AG04449 (cell line): ENCODE measurements at regions not wholly inside any gene's neighbourhood (a gene's known extent, or its start where the extent isn't known, plus 50 kb on each side); places are given as distances from the start of the nearest gene placed in this dataset.

Experiments
- CTCF ChIA-PET: fragments of 350-600 bp; formaldehyde crosslinking; extraction: SDS; loops from one replicate; lab custom pipeline; 2021; ENCODE audit warnings: antibody characterized with exemption; lab: Yijun Ruan, JAX
- POLR2A ChIA-PET: fragments of 400-600, 350-600 bp; formaldehyde crosslinking; extraction: SDS; loops from one replicate; lab custom pipeline; 2020; ENCODE audit warnings: antibody characterized with exemption, inconsistent platforms; lab: Yijun Ruan, JAX
- DNase-seq: peaks from one replicate; pipeline ENCODE4 v3.0.0-alpha.2; 2010; ENCODE audit warnings: low read depth, low spot score
- H3K4me3 ChIP-seq: 2 replicates; pipeline ENCODE4 v1.5.1; 2011; ENCODE audit warnings: low read depth, mild to moderate bottlenecking, control low read depth, low read length
- CTCF ChIP-seq: IDR thresholded peaks from one replicate; pipeline ENCODE4 v1.5.1; 2011; ENCODE audit warnings: mild to moderate bottlenecking, moderate library complexity, low read length, control low read depth, inconsistent platforms; ENCODE audit not compliant: insufficient read depth; ENCODE audit errors: missing control alignments

- no peak overlapping the region for H3K4me3 ChIP-seq
- DNase-seq, result no peak
- ChIA-PET CTCF (interaction anchor here (0.7 to 1.2 kb wide), 3 partner anchors 11 to 102 kb away, joined by 3 read pairs; no protein-coding TSS in a partner anchor), POLR2A (interaction anchor here (0.6 kb wide), 1 partner anchor 23 kb away, joined by 4 read pairs; no protein-coding TSS in a partner anchor)
- TF ChIP-seq CTCF, result no peak
Measured at GRCh38 chr20:53718142-53719021, 124.7 kb upstream of the ZNF217 start.

GRCh38 chr20:53716395-53716794 lies 122.8 kb upstream of the ZNF217 start:
- H3K4me3 ChIP-seq, result no peak overlapping the region
- ChIA-PET POLR2A (no interaction called here), CTCF (no interaction called here)
- no peak for TF ChIP-seq CTCF
- no peak for DNase-seq

GRCh38 chr20:53714524-53714923 lies 120.9 kb upstream of the ZNF217 start:
- POLR2A ChIA-PET, result no interaction called here
- CTCF ChIA-PET, result no interaction called here

GRCh38 chr20:53713328-53714056 lies 119.9 kb upstream of the ZNF217 start:
- CTCF ChIA-PET, result interaction anchor here (0.6 to 0.7 kb wide), 2 partner anchors 50 to 136 kb away, joined by 3 to 5 read pairs; no protein-coding TSS in a partner anchor
- POLR2A ChIA-PET, result no interaction called here
- no peak for DNase-seq

More at GRCh38 chr20:53714524-53714923, 120.9 kb upstream of the ZNF217 start:
- H3K4me3 ChIP-seq, result no peak overlapping the region
- no peak for DNase-seq
- TF ChIP-seq CTCF, result no peak

GRCh38 chr20:53712212-53712977 lies 118.8 kb upstream of the ZNF217 start:
- H3K4me3 ChIP-seq, result no peak overlapping the region
- no peak for DNase-seq
- CTCF ChIA-PET, result interaction anchor here (1.2 kb wide), 1 partner anchor 203 kb away, joined by 3 read pairs; no protein-coding TSS in a partner anchor
- POLR2A ChIA-PET, result no interaction called here
- TF ChIP-seq CTCF, result no peak

More at GRCh38 chr20:53713328-53714056, 119.9 kb upstream of the ZNF217 start:
- H3K4me3 ChIP-seq, result no peak overlapping the region
- no peak for TF ChIP-seq CTCF
